GM12892 (cell line): ENCODE measurements at regions not wholly inside any gene's neighbourhood (a gene's known extent, or its start where the extent isn't known, plus 50 kb on each side); places are given as distances from the start of the nearest gene placed in this dataset.
"Not testable (repeated sequence)": the region's sequence is repeated elsewhere in the genome, so short reads cannot be mapped to it uniquely, and the experiment has no call there.

ENCODE experiments used
- DNase-seq: peaks from one replicate; pipeline ENCODE4 v3.0.0; 2011; ENCODE audit not compliant: insufficient read length
- FAIRE-seq: peaks from 2 replicates; lab custom pipeline; 2011; peaks lifted over from hg19 to GRCh38; lab: Jason Lieb, UNC

- not testable (repeated sequence) for DNase-seq, FAIRE-seq
Observed at GRCh38 chr1:148211191-148211590, 59.1 kb upstream of the NBPF11 start.

DNA sequence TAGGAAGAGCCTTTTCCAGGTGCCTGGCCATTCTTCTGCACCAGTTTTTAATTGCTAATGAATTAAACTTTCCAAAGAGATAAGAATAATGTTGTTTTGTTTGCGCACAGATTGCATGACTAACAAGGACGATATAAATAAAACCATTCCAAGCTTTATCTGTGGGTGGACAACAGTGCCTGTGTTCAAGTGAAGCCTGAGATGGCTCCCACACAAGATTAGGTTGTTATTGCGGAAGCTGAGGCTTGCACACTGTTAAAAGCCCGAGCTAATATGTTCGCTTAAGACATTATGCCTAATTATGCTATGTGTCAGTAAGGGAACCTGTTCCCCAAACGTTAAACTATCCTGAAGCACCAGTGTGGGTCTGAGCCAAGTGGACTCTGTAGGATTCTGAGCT, 58.5 kb upstream of the NBPF11 start:
- DNase-seq, FAIRE-seq: not testable (repeated sequence)

DNA sequence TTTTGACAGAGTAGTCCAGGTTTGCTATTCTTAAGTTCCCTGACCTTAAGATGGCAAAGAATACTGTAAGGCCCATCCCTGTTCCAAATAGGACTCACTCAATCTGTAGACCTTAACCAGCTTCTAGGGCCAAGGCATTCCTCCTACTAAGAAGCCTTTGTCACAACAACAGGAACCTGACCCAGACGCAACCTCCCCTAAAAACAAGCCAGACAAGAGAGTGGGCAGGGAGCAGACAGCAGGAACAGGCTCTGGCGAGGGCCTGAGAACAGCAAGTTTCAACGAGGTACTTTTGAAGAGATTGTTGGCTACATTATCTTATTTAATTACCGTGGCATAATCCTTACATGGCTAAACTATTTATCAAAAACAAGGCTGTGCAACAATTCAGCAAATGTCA, 58.1 kb upstream of the NBPF11 start:
- DNase-seq, FAIRE-seq: not testable (repeated sequence)

- DNase-seq, FAIRE-seq: not testable (repeated sequence)
Observed at GRCh38 chr1:148202013-148202412, 49.9 kb upstream of the NBPF11 start.
